MM.1S (cell line): ENCODE measurements at regions not wholly inside any gene's neighbourhood (a gene's known extent, or its start where the extent isn't known, plus 50 kb on each side); places are given as distances from the start of the nearest gene placed in this dataset.

Experiments used
- DNase-seq: peaks from one replicate; pipeline ENCODE4 v3.0.0-alpha.2; 2015
- H2AFZ ChIP-seq: fragments of 300-600 bp; sonication (generic); 2 replicates; pipeline ENCODE4 v1.6.0; 2016; ENCODE audit warnings: antibody characterized with exemption, low read length
- H3F3A ChIP-seq: fragments of 300-600 bp; sonication (generic); 2 replicates; pipeline ENCODE4 v1.6.1; 2016; ENCODE audit warnings: mild to moderate bottlenecking, antibody characterized with exemption, low read length, moderate library complexity, mixed read lengths; ENCODE audit not compliant: insufficient read depth
- H3K27ac ChIP-seq: fragments of 300-600 bp; sonication (generic); 2 replicates; pipeline ENCODE4 v1.5.1; 2016; ENCODE audit warnings: mild to moderate bottlenecking, low read length
- H3K27me3 ChIP-seq: fragments of 300-600 bp; sonication (generic); replicated peaks from 2 replicates; pipeline ENCODE4 v1.6.0; 2016; ENCODE audit warnings: low read length; ENCODE audit not compliant: insufficient read depth
- H3K36me3 ChIP-seq: fragments of 300-600 bp; sonication (generic); replicated peaks from 2 replicates; pipeline ENCODE4 v1.6.1; 2016; ENCODE audit warnings: mild to moderate bottlenecking, low read length, mixed read lengths; ENCODE audit not compliant: insufficient read depth
- H3K4me1 ChIP-seq: fragments of 300-600 bp; sonication (generic); 2 replicates; pipeline ENCODE4 v1.6.1; 2016; ENCODE audit warnings: low read length, mixed read lengths
- H3K4me2 ChIP-seq: fragments of 300-600 bp; sonication (generic); 2 replicates; pipeline ENCODE4 v1.6.0; 2016; ENCODE audit warnings: low read depth, low read length
- H3K4me3 ChIP-seq: fragments of 300-600 bp; sonication (generic); 2 replicates; pipeline ENCODE4 v1.5.1; 2016; ENCODE audit warnings: low read length, mixed read lengths
- H3K79me2 ChIP-seq: fragments of 300-600 bp; sonication (generic); 2 replicates; pipeline ENCODE4 v1.6.1; 2016; ENCODE audit warnings: mixed run types, low read length, mixed read lengths
- H3K9ac ChIP-seq: fragments of 300-600 bp; sonication (generic); 2 replicates; pipeline ENCODE4 v1.6.1; 2016; ENCODE audit warnings: low read length, mixed read lengths
- H3K9me2 ChIP-seq: fragments of 300-600 bp; sonication (generic); replicated peaks from 2 replicates; pipeline ENCODE4 v1.6.1; 2016; ENCODE audit warnings: mild to moderate bottlenecking, low read length, mixed read lengths; ENCODE audit not compliant: insufficient read depth
- H3K9me3 ChIP-seq: fragments of 300-600 bp; sonication (generic); replicated peaks from 2 replicates; pipeline ENCODE4 v1.6.1; 2016; ENCODE audit warnings: mild to moderate bottlenecking, low read length, mixed read lengths; ENCODE audit not compliant: insufficient read depth
- H4K20me1 ChIP-seq: fragments of 300-600 bp; sonication (generic); 2 replicates; pipeline ENCODE4 v1.6.1; 2016; ENCODE audit warnings: mild to moderate bottlenecking, low read length, moderate library complexity, mixed read lengths; ENCODE audit not compliant: insufficient read depth
- CTCF ChIP-seq: fragments of 300-600 bp; sonication (generic); IDR thresholded peaks from 2 replicates; pipeline ENCODE4 v1.5.1; 2016; ENCODE audit warnings: antibody characterized with exemption, low read length, mixed read lengths
- EZH2 ChIP-seq: fragments of 300-600 bp; sonication (generic); optimal IDR thresholded peaks from 2 replicates; pipeline ENCODE3; 2017; ENCODE audit warnings: low read depth, mild to moderate bottlenecking, antibody characterized with exemption, low read length, mixed read lengths
- EZH2phosphoT487 ChIP-seq: fragments of 300-600 bp; sonication (generic); IDR thresholded peaks from 2 replicates; pipeline ENCODE4 v1.6.1; 2018; ENCODE audit warnings: antibody characterized with exemption, low read length

GRCh38 chr2:237182422-237183123 lies 96.9 kb downstream of the COPS8 start:
- no peaks in the 10 kb centered on the region for H3F3A ChIP-seq
- TF ChIP-seq EZH2, result no peak
- TF ChIP-seq CTCF, result no peak
- no peak for TF ChIP-seq EZH2phosphoT487
- no peaks in the 10 kb centered on the region for H3K36me3 ChIP-seq
- H3K79me2 ChIP-seq, result no peaks in the 10 kb centered on the region
- no peak overlapping the region for H3K27ac ChIP-seq
- H4K20me1 ChIP-seq, result no peaks in the 10 kb centered on the region
- no peak for DNase-seq
- no peaks in the 10 kb centered on the region for H3K9me2 ChIP-seq
- H3K9ac ChIP-seq, result no peak overlapping the region
- H3K4me3 ChIP-seq, result no peak overlapping the region
- H3K27me3 ChIP-seq, result no peaks in the 10 kb centered on the region
- H2AFZ ChIP-seq, result no peak overlapping the region
- no peaks in the 10 kb centered on the region for H3K9me3 ChIP-seq
- H3K4me1 ChIP-seq, result no peaks in the 10 kb centered on the region
- no peak overlapping the region for H3K4me2 ChIP-seq

DNA sequence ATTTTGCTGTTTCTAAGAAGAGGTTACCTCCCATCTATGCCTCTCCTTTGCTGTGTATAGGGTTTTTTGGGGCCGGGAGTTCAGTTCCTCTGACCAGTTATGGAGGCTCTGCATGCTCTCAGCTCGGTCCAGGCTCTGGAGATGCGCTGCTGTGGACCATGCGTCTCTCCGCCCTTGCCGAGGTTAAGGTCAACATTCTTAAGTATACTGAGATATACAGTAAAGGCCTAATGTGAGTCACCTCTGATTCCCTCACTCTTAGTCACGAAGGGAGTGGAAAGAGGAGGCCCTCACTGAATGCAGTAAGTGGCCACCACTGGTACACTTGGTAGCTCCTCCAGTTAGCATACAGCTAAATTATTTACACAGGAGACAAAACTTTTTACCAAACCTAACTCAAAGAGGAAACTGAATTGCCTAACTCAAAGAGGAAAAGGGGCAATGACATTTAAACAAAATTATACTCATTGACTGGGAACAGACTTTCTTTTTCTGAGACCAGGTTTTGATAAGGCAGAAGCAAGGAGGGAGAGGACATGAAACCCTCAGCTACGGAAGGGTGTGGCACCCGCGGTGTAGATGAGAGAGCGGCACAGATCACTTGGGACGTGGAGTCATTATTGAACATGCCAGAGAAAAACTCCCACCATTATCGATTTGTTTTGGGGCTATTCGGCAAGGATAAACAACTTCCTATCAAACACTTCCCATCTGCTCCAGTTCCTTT lies 98.7 kb downstream of the COPS8 start:
- Histone ChIP-seq H3K36me3 (no peaks in the 10 kb centered on the region), H3F3A (no peaks in the 10 kb centered on the region), H3K9me3 (no peaks in the 10 kb centered on the region), H3K4me2 (peak overlapping the region; percentile 36; the same call in 1 of the 2 replicates), H3K27ac (no peak overlapping the region), H3K4me1 (no peaks in the 10 kb centered on the region), H2AFZ (no peak overlapping the region), H3K9me2 (no peaks in the 10 kb centered on the region), H3K79me2 (no peaks in the 10 kb centered on the region), H3K27me3 (no peaks in the 10 kb centered on the region), H3K9ac (no peak overlapping the region), H4K20me1 (no peaks in the 10 kb centered on the region), H3K4me3 (no peak overlapping the region)
- TF ChIP-seq CTCF (no peak), EZH2phosphoT487 (no peak), EZH2 (no peak)
- no peak for DNase-seq

DNA sequence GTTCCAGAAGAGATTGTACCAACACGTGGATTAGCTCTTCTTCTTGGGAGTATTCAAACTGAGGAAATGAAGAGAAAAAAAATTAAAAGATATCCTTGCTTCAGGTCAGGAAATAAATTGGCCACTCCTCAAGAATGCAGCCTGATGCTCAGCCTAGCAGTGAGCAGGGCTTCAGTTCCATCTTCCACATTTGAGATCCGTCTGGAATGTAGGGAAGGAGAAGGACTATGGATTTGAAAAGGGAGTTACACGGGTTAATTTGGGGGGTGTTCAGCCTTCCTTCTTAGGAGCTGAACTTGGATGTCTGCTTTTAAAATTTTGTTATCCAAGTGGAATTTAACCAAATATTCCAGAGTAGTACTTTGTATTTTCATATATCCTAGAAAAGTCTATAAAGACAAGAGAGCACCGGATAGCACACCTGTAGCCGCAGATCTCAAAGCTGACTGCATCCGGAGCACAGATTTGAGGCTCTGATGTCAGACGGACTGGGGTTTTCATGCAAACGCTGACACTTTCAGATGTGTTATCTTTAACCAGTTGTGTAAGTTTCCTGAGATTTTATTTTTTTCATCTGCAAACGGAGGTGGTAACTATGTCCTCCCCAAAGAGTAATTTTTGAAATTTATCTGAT lies 99.3 kb downstream of the COPS8 start:
- peak overlapping the region; percentile 42 for H3K27ac ChIP-seq

More for the DNA sequence above, 99.3 kb downstream of the COPS8 start:
- DNase-seq, result peak; percentile 66
- TF ChIP-seq EZH2phosphoT487 (no peak), EZH2 (no peak), CTCF (no peak)
- Histone ChIP-seq H4K20me1 (no peaks in the 10 kb centered on the region), H3K9me2 (no peaks in the 10 kb centered on the region), H3K9ac (no peak overlapping the region), H3K79me2 (no peaks in the 10 kb centered on the region), H3K9me3 (no peaks in the 10 kb centered on the region), H3K4me1 (no peaks in the 10 kb centered on the region), H3K27me3 (no peaks in the 10 kb centered on the region), H3F3A (no peaks in the 10 kb centered on the region), H3K36me3 (no peaks in the 10 kb centered on the region), H3K4me3 (no peak overlapping the region), H3K4me2 (peak overlapping the region; percentile 36; the same call in 1 of the 2 replicates), H2AFZ (no peak overlapping the region)
